GM13977 (cell line): ENCODE measurements at regions not wholly inside any gene's neighbourhood (a gene's known extent, or its start where the extent isn't known, plus 50 kb on each side); places are given as distances from the start of the nearest gene placed in this dataset.

Source experiments
- DNase-seq: peaks from one replicate; pipeline ENCODE4 v3.0.0; 2012; ENCODE audit warnings: low spot score
- CTCF ChIP-seq: IDR thresholded peaks from 2 replicates; pipeline ENCODE4 v1.5.1; 2012; ENCODE audit warnings: mild to moderate bottlenecking, control low read depth; ENCODE audit not compliant: insufficient read depth; ENCODE audit errors: extremely low read depth, missing control alignments
- in situ Hi-C: fragments of 300-500 bp; cut with MboI; formaldehyde crosslinking; loops from one replicate; pipeline ENCODE4 v1.12.0; 2022; ENCODE audit warnings: low sequenced_read_pairs, low pct_unique_long_range_greater_than_20kb, mixed read lengths, inconsistent platforms; ENCODE audit not compliant: unreplicated experiment

- no peak for DNase-seq
- in situ Hi-C loops, result no loop called here
- TF ChIP-seq CTCF, result no peak
Observed at GRCh38 chr13:34208336-34208735, 390.4 kb downstream of the RFC3 start.

- DNase-seq, result no peak
- TF ChIP-seq CTCF, result no peak
- in situ Hi-C loops, result no loop called here
Observed at GRCh38 chr13:34210341-34210740, 392.4 kb downstream of the RFC3 start.

DNA sequence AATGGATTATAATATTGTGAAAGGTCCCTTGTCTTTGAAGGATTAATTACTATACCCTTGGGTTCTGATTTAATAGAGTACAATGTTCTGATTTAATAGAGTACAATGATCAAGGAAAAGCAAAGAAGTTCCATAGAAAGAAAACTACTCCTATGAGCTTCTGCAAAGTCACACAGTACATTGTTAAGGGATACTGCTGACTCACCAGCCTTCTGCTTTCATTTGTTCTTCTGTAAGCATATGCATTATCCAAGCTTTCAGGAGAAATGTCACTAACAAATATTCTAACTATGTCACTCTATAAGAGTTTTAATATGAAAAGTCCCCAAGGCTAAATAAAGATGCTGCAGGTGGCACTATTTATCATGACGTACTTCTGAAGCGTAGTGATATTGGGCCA lies 396.7 kb downstream of the RFC3 start:
- TF ChIP-seq CTCF, result no peak
- in situ Hi-C loops, result no loop called here
- DNase-seq, result no peak

DNA sequence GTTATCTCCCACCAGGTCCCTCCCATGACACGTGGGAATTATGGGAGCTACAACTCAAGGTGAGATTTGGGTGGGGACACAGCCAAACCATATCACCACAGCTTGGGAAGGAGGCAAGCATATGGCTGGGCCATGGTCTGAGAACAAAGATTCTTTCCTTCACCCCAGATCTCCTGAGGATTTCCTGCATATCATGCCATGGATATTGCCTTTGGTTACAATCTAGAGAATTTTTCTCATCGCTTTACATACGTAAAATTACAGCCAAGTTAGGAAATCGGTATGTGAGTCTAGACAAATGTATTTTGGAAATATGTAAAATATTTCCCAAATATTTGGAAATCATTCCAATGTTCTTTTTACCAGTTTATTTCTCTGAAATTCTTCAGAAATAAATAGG lies 398.3 kb downstream of the RFC3 start:
- no peak for DNase-seq
- TF ChIP-seq CTCF, result no peak
- in situ Hi-C loops, result no loop called here

- in situ Hi-C loops, result no loop called here
- DNase-seq, result no peak
- TF ChIP-seq CTCF, result no peak
Observed at GRCh38 chr13:34217343-34218025, 399.5 kb downstream of the RFC3 start.

DNA sequence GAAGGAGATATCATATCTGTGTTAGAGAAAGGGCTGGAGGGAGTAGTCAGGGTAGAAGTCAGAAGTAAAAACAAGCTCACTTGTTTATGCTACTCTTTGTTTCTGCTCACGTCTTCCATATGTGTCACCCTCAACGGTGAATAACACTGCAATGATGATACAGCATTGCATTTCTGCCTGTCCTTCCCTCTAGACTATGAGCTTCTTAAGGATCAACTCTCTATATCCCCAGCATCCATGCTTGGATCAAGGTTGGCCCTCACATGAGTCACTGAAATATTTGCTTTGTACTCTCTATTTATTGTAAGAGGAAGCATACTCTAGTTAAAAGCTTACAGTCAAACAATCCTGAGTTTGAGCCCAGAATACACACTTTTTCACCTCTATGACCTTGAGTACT lies 406.0 kb downstream of the RFC3 start:
- in situ Hi-C loops, result no loop called here
- DNase-seq, result no peak

More for the DNA sequence above, 406.0 kb downstream of the RFC3 start:
- no peak for TF ChIP-seq CTCF
